ENCODE measurements at regions not wholly inside any gene's neighbourhood (a gene's known extent, or its start where the extent isn't known, plus 50 kb on each side); places are given as distances from the start of the nearest gene placed in this dataset.
"Not testable (repeated sequence)": the region's sequence is repeated elsewhere in the genome, so short reads cannot be mapped to it uniquely, and the experiment has no call there.

- no peak for DNase-seq
Measured at GRCh38 chr4:100022792-100023222, 72.7 kb upstream of the H2AZ1 start.

DNA sequence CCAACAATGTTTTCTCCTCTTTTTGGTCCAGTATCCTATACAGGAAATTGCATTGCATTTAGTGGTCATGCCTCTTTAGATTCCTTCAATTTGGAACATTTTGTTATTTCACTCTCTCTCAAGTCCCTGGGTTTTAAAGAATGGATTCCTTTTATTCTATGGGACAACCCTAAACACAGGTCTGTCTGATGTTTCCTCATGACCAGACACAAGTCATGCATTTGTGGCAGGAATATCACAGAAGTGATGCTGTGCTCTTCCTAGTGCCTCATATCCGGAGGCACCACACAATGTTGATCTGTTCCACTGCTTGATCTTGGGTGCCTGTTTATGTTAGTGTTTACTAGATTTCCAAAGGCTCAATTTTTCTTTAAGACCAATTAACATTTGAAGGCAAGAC lies 69.7 kb upstream of the H2AZ1 start:
- no peak for DNase-seq

DNA sequence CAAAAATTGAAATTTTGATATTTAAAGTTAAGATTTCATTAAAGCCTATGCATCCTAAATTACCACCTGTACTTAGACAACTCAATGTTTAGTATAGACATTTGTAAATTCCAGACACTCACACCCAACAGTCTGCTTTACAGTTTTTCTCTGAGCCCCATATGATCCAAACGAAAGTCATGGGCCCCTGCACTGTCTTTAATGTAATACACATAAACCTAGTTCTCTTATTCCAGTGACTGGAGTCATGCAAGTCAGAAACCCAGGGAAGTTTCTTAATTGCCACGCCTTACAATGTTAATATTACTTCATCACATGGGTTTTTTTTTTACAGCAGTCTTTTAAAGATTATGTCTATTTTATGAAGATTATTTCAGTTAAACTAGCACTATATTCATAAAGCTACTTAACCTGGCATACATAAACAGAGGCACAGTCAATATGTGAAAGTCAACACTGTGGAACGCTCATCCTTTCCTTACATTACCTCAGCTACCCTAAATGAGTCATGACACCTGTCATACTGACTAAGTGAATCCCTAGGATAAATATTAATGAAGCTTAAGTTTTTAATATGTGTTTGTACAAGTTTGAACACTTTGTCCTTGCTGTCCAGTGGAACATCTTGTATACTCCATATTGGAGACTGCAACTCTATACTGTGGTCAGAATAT lies 67.7 kb upstream of the H2AZ1 start:
- no peak for DNase-seq

DNA sequence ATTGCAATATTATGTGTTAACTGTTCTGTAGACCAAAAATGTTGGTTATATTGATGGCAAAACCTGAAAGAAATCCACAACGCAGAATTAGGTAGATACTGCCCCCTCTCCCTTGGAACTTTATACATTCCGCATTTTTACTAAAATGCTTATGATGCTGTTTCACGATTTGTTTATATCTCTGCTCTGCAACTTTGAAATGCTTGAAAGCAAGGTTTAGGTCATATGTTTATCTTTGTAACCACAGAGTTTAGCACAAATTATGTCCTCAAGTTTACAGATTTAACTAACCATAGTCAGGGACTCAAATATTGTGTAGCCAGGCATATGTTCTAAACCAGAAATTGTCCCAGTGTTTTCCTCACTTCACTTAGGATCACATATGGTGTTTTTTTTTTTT lies 66.1 kb upstream of the H2AZ1 start:
- DNase-seq = no peak

GRCh38 chr4:100014616-100015015 lies 64.5 kb upstream of the H2AZ1 start:
- no peak for DNase-seq

DNA sequence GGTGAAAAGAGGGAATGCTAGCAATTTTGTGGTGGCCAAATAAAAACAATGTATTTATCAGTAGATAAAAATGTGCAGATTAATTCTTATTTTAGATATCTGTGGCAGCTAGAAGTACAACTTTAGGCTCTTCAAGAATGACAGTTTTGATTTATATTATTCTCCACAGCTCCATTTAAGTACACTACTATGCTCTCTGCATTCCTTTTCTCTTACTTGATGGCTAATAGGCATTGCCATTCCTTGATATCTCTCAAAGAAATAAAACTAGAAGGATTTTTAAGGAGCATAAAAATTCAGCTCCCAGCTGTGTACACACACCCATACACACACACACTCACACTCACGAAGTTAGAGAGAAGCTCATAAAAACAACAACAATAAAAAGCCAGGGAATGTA lies 59.4 kb upstream of the H2AZ1 start:
- DNase-seq = no peak

GRCh38 chr4:100008048-100008447 lies 58.0 kb upstream of the H2AZ1 start:
- DNase-seq = no peak

DNA sequence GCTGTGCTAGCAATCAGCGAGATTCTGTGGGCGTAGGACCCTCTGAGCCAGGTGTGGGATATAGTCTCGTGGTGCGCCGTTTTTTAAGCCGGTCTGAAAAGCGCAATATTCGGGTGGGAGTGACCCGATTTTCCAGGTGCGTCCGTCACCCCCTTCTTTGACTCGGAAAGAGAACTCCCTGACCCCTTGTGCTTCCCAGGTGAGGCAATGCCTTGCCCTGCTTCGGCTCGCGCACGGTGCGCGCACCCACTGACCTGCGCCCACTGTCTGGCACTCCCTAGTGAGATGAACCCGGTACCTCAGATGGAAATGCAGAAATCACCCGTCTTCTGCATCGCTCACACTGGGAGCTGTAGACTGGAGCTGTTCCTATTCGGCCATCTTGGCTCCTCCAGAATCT lies 56.1 kb upstream of the H2AZ1 start:
- DNase-seq = not testable (repeated sequence)
